ENCODE measurements at regions not wholly inside any gene's neighbourhood (a gene's known extent, or its start where the extent isn't known, plus 50 kb on each side); places are given as distances from the start of the nearest gene placed in this dataset.

DNA sequence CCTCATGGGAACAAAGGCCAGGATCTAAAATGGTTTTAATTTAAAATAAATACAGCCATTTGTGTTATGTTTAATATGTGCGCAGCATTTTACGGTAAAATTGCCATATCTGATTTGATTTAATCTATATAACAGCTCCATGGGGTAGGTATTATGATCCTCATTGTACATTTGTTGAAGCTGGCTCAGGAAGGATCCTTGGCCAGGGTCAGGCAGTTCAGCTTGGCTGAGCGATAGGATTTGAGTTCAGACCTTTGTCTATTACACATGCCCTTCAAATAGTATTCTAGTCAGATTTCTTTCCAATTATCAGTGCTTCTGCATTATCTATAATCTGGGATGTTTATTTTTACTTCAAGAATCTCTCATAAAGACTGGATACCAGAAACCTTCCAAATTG is 950.4 kb upstream of the EEF2KMT start:
- Mint-ChIP-seq H3K27me3 (ENCODE audit: insufficient read depth) (peaks cover 5% of the 10 kb centered on the region; the same call in 1 of the 2 replicates), H3K4me1 (ENCODE audit: low read depth) (no peaks in the 10 kb centered on the region), H3K4me3 (no peak overlapping the region), H3K36me3 (ENCODE audit: low read depth) (no peaks in the 10 kb centered on the region), H3K9me3 (peaks cover 13% of the 10 kb centered on the region), H3K27ac (no peak overlapping the region)
- DNase-seq: no peak
- TF ChIP-seq, protein P1, sequence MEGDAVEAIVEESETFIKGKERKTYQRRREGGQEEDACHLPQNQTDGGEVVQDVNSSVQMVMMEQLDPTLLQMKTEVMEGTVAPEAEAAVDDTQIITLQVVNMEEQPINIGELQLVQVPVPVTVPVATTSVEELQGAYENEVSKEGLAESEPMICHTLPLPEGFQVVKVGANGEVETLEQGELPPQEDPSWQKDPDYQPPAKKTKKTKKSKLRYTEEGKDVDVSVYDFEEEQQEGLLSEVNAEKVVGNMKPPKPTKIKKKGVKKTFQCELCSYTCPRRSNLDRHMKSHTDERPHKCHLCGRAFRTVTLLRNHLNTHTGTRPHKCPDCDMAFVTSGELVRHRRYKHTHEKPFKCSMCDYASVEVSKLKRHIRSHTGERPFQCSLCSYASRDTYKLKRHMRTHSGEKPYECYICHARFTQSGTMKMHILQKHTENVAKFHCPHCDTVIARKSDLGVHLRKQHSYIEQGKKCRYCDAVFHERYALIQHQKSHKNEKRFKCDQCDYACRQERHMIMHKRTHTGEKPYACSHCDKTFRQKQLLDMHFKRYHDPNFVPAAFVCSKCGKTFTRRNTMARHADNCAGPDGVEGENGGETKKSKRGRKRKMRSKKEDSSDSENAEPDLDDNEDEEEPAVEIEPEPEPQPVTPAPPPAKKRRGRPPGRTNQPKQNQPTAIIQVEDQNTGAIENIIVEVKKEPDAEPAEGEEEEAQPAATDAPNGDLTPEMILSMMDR (IDR thresholded peaks at IDR 0.05): no peak

DNA sequence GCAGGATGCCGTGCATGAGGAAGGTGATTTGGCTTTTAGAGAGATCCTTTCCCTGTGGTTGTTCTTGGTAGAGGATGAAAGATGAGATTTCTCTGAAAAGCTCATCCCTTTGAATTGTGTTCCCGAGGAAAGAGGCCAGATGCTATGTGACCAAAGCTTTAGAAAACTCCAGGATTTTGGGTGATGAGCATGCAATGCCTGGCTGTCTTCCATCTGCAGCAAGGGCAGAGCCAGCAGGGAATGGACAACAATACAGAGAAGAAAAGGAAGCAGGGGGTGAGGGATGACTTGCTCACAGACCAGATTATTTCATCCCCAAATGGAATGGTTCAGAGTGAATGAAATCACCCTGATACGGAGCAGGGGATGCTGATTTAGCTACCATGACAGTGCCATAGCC is 949.7 kb upstream of the EEF2KMT start:
- Mint-ChIP-seq H3K27me3 (ENCODE audit: insufficient read depth) (peaks cover 5% of the 10 kb centered on the region; the same call in 1 of the 2 replicates), H3K27ac (no peak overlapping the region), H3K9me3 (peaks cover 20% of the 10 kb centered on the region), H3K4me3 (no peak overlapping the region), H3K4me1 (ENCODE audit: low read depth) (no peaks in the 10 kb centered on the region), H3K36me3 (ENCODE audit: low read depth) (no peaks in the 10 kb centered on the region)
- DNase-seq: no peak
- TF ChIP-seq, protein P1 (IDR thresholded peaks at IDR 0.05): no peak

DNA sequence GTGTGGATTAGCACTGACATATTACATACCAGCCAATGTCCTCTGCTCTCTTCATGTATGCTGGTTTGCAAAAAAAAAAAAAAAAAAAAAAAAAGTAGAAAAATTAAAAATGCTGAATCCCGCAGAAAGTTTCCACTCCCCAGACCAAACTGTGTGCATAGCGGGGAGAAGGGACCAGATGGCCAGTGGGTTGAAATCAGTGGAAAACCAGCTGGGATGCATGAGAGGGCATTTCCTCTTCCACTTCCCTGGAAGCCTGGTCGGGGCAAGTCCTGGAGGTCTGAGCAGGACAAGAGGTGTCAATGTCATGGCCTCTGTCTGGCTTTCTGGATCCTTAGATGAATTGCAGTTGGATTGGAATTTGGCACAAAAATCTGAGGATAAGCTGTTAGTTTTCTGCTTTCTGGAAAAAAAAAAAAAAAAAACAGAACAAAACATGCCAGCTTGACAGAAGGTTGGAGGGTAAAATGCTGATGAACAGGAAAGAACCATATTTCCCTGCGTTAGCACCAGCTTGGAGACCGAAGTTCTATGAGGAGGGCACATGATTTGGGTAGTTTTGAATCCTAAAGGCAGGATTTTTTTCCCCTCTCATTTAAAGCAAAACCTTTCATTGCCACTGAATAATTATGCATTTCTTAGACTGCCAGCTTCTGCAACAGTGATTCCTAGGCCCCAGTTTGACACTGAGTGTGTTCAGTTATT is 941.5 kb upstream of the EEF2KMT start:
- H3K9me3 Mint-ChIP-seq: peaks cover 24% of the 10 kb centered on the region
- H3K4me3 Mint-ChIP-seq: no peak overlapping the region
- H3K27me3 Mint-ChIP-seq (ENCODE audit: insufficient read depth): peaks cover 2% of the 10 kb centered on the region
- TF ChIP-seq, protein P1 (IDR thresholded peaks at IDR 0.05): no peak
- no peak for DNase-seq
- H3K27ac Mint-ChIP-seq: no peak overlapping the region
- no peaks in the 10 kb centered on the region for H3K36me3 Mint-ChIP-seq (ENCODE audit: low read depth)
- H3K4me1 Mint-ChIP-seq (ENCODE audit: low read depth): no peaks in the 10 kb centered on the region

DNA sequence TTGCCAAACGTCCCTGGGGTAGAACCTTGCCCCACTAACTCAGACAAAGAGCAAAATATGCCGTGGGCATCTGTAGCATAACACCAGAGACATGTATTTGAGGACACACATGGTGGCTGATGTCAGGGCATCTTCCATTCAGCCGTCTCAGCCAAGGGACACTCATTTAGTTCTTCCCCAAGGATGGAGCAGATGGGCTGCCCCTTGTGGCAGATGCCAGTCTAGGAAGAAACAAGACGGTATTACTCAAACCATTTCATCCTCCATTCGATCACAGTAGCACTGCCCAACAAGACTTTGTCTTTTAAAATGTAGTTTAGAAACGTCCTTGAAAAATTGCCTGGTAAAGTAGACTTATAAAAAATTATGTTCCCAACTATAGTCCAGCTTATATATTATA is 937.6 kb upstream of the EEF2KMT start:
- Mint-ChIP-seq H3K27me3 (ENCODE audit: insufficient read depth) (peaks cover 2% of the 10 kb centered on the region), H3K27ac (no peak overlapping the region), H3K4me3 (no peak overlapping the region), H3K36me3 (ENCODE audit: low read depth) (no peaks in the 10 kb centered on the region), H3K4me1 (ENCODE audit: low read depth) (no peaks in the 10 kb centered on the region), H3K9me3 (peaks cover 12% of the 10 kb centered on the region)
- TF ChIP-seq, protein P1 (IDR thresholded peaks at IDR 0.05): no peak
- no peak for DNase-seq

DNA sequence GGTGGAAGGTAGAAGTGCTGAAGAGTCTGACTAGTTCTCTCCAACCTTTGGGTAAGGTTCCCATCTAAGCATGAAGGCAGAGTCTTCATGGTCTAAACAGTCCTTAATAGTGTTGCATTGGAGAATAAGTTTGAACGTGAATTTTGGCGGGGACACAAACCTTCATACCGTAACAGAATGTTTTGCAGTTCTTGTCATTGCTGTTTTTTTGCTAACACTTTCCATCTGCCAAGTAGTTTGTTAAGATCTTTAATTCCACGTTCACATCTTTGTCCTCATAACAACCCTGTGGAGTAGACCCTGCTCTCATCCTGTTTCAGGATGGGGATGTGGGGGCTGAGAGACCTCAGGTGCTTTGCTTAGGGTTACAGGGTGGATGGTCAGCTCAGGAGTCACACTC is 936.9 kb upstream of the EEF2KMT start:
- Mint-ChIP-seq H3K27me3 (ENCODE audit: insufficient read depth) (peaks cover 2% of the 10 kb centered on the region), H3K36me3 (ENCODE audit: low read depth) (no peaks in the 10 kb centered on the region)

More for the DNA sequence above, 936.9 kb upstream of the EEF2KMT start:
- Mint-ChIP-seq H3K27ac (no peak overlapping the region), H3K9me3 (peaks cover 12% of the 10 kb centered on the region), H3K4me3 (no peak overlapping the region), H3K4me1 (ENCODE audit: low read depth) (no peaks in the 10 kb centered on the region)
- no peak for DNase-seq
- TF ChIP-seq, protein P1 (IDR thresholded peaks at IDR 0.05): no peak
